GM12878 (cell line): ENCODE measurements at regions not wholly inside any gene's neighbourhood (a gene's known extent, or its start where the extent isn't known, plus 50 kb on each side); places are given as distances from the start of the nearest gene placed in this dataset.
"Not testable (repeated sequence)": the region's sequence is repeated elsewhere in the genome, so short reads cannot be mapped to it uniquely, and the experiment has no call there.

Source experiments
- ATAC-seq: fragments of 200-7000 bp; cut with Tn5 transposase; 3 replicates; pipeline ENCODE4 v1.9.1; 2020; ENCODE audit warnings: mild to moderate bottlenecking, moderate library complexity
- BruUV-seq: library from RNA; stranded (reverse); fragments of 400-500 nt; replicated peaks from 2 replicates; lab custom pipeline; 2021; lab: Mats Ljungman, UMichigan
- CTCF ChIA-PET: fragments of 300-600 bp; sonication (Branson Sonifier 250); formaldehyde crosslinking; extraction: SDS; loops from one replicate; lab custom pipeline; 2021; ENCODE audit warnings: inconsistent platforms; lab: Yijun Ruan, JAX
- POLR2A ChIA-PET: fragments of 350-600 bp; formaldehyde crosslinking; extraction: SDS; loops from one replicate; lab custom pipeline; 2021; ENCODE audit warnings: inconsistent platforms; lab: Charles Lee
- RAD21 ChIA-PET: fragments of 300-600 bp; sonication (Branson Sonifier 250); formaldehyde crosslinking; loops from one replicate; lab custom pipeline; 2023; ENCODE audit warnings: antibody characterized with exemption; ENCODE audit not compliant: unreplicated experiment; lab: Charles Lee
- SMC1A ChIA-PET: fragments of 300-600 bp; sonication (Branson Sonifier 250); formaldehyde crosslinking; loops from one replicate; lab custom pipeline; 2023; ENCODE audit not compliant: unreplicated experiment, uncharacterized antibody; lab: Charles Lee
- DNase-seq: peaks from one replicate; pipeline ENCODE4 v3.0.0-alpha.2; 2011; ENCODE audit warnings: low read depth, low spot score
- FAIRE-seq: peaks from 3 replicates; lab custom pipeline; 2011; peaks lifted over from hg19 to GRCh38; lab: Jason Lieb, UNC
- H2AFZ ChIP-seq: 2 replicates; pipeline ENCODE4 v1.6.0; 2011; ENCODE audit warnings: low read depth, low read length, control low read depth; ENCODE audit not compliant: control insufficient read depth
- H3K27ac ChIP-seq: 2 replicates; pipeline ENCODE4 v1.5.1; 2011; ENCODE audit warnings: control low read depth; ENCODE audit not compliant: control insufficient read depth, insufficient read depth
- H3K27me3 ChIP-seq, 2 experiments: replicated peaks in 1 of 2; 2 replicates each; pipeline versions ENCODE4 v1.6.0 to v1.6.1; 2011; ENCODE audit warnings: low read length in 1 of 2; ENCODE audit not compliant: control insufficient read depth in 2 of 2, insufficient read depth in 2 of 2
- H3K36me3 ChIP-seq, 2 experiments: 2 replicates each; pipeline ENCODE4 v1.5.1; 2011; ENCODE audit warnings: low read length in 1 of 2; ENCODE audit not compliant: control insufficient read depth in 2 of 2, insufficient read depth in 2 of 2
- H3K4me1 ChIP-seq: 2 replicates; pipeline ENCODE4 v1.6.1; 2011; ENCODE audit warnings: mild to moderate bottlenecking, low read length, moderate library complexity, mixed read lengths; ENCODE audit not compliant: control insufficient read depth, insufficient read depth
- H3K4me2 ChIP-seq: 2 replicates; pipeline ENCODE4 v1.6.0; 2011; ENCODE audit warnings: control low read depth; ENCODE audit not compliant: control insufficient read depth, insufficient read depth
- H3K4me3 ChIP-seq: fragments of 200-600 bp; sonication (generic); 2 replicates; pipeline ENCODE4 v1.5.1; 2016
- H3K79me2 ChIP-seq: 2 replicates; pipeline ENCODE4 v1.6.0; 2011; ENCODE audit warnings: low read length; ENCODE audit not compliant: control insufficient read depth, insufficient read depth
- H3K9ac ChIP-seq: 2 replicates; pipeline ENCODE4 v1.8.0; 2011; ENCODE audit warnings: low read length, control low read depth, mixed read lengths; ENCODE audit not compliant: control insufficient read depth, insufficient read depth
- H3K9me3 ChIP-seq: replicated peaks from 3 replicates; pipeline ENCODE4 v1.5.1; 2011; ENCODE audit warnings: mild to moderate bottlenecking, low read length; ENCODE audit not compliant: control insufficient read depth, insufficient read depth
- H4K20me1 ChIP-seq: 2 replicates; pipeline ENCODE4 v1.6.0; 2011; ENCODE audit not compliant: control insufficient read depth, insufficient read depth
- WGBS: methylation state at CpG from one replicate; pipeline ENCODE4 v1.1.6; 2016; ENCODE audit warnings: low lambda C conversion rate; ENCODE audit not compliant: insufficient replicate concordance, insufficient coverage; ENCODE audit errors: missing lambda C conversion rate; 5-methylcytosine and 5-hydroxymethylcytosine counted together
- in situ Hi-C: fragments of 300-500 bp; cut with MboI; formaldehyde crosslinking; loops from 9 replicates; pipeline ENCODE4 v1.14.3; 2018; ENCODE audit warnings: mixed read lengths
- intact Hi-C: fragments of 100-400 bp; cut with micrococcal nuclease; formaldehyde crosslinking; loops from one replicate; pipeline ENCODE4 v1.14.2; 2022; ENCODE audit not compliant: unreplicated experiment

DNA sequence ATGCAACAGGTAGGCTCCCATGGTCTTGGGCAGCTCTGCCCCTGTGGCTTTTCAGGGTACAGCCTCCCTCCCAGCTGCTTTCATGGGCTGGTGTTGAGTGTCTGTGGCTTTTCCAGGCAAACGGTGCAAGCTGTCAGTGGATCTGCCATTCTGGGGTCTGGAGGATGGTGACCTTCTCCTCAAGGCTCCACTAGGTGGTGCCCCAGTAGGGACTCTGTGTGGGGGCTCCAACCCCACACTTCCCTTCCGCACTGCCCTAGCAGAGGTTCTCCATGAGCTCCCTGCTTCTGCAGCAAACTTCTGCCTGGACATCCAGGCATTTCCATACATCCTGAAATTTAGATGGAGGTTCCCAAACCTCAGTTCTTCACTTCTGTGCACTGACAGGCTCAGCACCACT is 229.8 kb upstream of the TNC start:
- H3K4me1 ChIP-seq, H3K9ac ChIP-seq, H2AFZ ChIP-seq, H3K27ac ChIP-seq, BruUV-seq, H3K4me3 ChIP-seq, DNase-seq, H4K20me1 ChIP-seq, H3K27me3 ChIP-seq, in situ Hi-C loops, H3K36me3 ChIP-seq, H3K4me2 ChIP-seq, FAIRE-seq, ATAC-seq, H3K79me2 ChIP-seq, H3K9me3 ChIP-seq, POLR2A ChIA-PET: not testable (repeated sequence)
- RAD21 ChIA-PET = interaction anchor here (1.4 kb wide), 1 partner anchor 176 kb away, joined by 6 read pairs; no protein-coding TSS in a partner anchor
- intact Hi-C loops = loop anchor here (5.0 kb wide), 1 partner anchor 175 kb away; no protein-coding TSS in a partner anchor
- WGBS = 0% methylated on average over 1 of the region's 2 CpGs
- SMC1A ChIA-PET = interaction anchor here (1.5 kb wide), 1 partner anchor 176 kb away, joined by 6 read pairs; no protein-coding TSS in a partner anchor
- CTCF ChIA-PET = interaction anchor here (0.6 to 1.9 kb wide), 5 partner anchors 20 to 176 kb away, joined by 3 to 11 read pairs (median 3); no protein-coding TSS in a partner anchor

DNA sequence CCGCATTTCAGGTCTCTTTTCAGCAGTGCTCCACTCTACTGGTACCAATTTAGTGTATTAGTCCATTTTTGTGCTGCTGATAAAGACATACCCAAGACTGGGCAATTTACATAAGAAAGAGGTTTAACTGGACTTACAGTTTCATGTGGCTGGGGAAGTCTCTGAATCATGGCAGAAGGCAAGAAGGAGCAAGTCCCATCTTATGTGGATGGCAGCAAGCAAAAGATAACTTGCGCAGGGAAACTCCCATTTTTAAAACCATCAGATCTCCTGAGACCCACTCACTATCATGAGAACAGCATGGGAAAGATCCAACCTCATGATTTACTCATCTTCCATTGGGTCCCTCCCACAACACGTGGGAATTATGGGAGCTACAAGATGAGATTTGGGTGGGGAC is 231.0 kb upstream of the TNC start:
- H3K4me2 ChIP-seq, H3K27ac ChIP-seq, H3K36me3 ChIP-seq, H3K9me3 ChIP-seq, H3K9ac ChIP-seq, H4K20me1 ChIP-seq, H2AFZ ChIP-seq, H3K4me3 ChIP-seq, H3K4me1 ChIP-seq, DNase-seq, H3K79me2 ChIP-seq, RAD21 ChIA-PET, in situ Hi-C loops, FAIRE-seq, SMC1A ChIA-PET, BruUV-seq, POLR2A ChIA-PET, H3K27me3 ChIP-seq, ATAC-seq: not testable (repeated sequence)
- CTCF ChIA-PET = interaction anchor here (1.5 kb wide), 1 partner anchor 25 kb away, joined by 3 read pairs; no protein-coding TSS in a partner anchor
- intact Hi-C loops = loop anchor here (5.0 kb wide), 1 partner anchor 173 kb away; no protein-coding TSS in a partner anchor
- WGBS = 50% methylated on average over 3 of the region's 3 CpGs
